22Rv1 (cell line): ENCODE measurements at regions not wholly inside any gene's neighbourhood (a gene's known extent, or its start where the extent isn't known, plus 50 kb on each side); places are given as distances from the start of the nearest gene placed in this dataset.

ENCODE experiments used
- H3K27ac ChIP-seq: fragments of 450-650 bp; 2 replicates; pipeline ENCODE4 v1.5.1; 2017
- CTCF ChIP-seq: fragments of 450-650 bp; IDR thresholded peaks from 2 replicates; pipeline ENCODE4 v1.5.1; 2017; ENCODE audit warnings: mild to moderate bottlenecking
- ZFX ChIP-seq: fragments of 450-650 bp; IDR thresholded peaks from 2 replicates; pipeline ENCODE4 v1.6.1; 2017; ENCODE audit warnings: antibody characterized with exemption, borderline replicate concordance

DNA sequence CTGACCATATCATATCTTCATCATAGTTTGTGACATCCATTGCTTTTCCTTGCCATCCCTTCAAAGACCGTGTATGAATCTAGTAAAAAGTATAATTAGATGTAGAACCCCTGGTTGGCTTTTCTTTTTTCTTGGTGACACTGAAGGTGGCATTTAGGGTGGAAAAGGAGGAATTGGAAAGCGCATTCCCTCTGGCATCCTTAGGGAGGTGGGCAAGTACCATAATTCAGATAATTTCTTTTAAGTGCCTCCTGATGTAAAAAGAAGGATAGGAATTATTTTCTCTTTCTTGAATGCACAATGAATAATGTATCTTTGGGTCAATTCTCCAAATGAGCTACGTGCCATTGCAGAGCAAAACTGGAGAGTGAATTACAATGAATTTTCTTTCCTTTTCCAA, 73.2 kb upstream of the SMARCA2 start:
- H3K27ac ChIP-seq, result no peak overlapping the region
- no peak for TF ChIP-seq CTCF
- TF ChIP-seq ZFX, result no peak

DNA sequence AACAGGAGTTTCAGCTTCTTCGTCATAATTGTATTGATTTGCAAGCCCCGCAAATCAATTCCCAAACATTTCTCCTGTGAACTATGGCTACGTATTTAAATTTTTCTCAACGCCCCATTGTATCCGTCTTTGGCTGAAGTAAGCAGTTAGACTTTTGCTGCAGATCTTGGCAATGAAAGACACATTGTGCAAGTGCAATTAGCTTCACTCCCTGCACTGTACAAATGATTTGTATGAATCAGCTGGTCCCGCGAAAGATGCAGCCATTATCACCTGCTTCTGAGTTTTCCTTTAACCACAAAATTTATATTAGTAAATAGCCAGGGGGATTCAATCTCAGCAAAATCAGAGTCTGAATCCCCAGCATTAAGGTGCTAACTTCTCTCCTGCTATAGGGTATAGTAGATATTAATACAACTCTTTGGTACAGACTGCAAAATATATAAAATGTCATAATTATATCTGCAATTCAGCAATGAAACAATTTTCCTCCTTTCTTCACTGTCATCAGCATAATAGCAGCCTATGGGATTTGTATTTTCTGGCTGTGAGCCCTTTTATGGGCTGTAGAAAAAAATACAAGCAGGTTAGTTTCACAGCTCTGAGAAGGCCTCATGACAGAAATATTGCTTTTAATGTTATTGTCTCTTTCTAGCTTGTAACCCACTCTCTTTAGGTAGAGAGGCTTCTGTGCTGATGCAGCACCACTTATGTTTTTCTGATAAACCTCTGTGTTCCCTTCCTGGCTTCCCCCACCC, 68.4 kb upstream of the SMARCA2 start:
- TF ChIP-seq ZFX, result no peak
- TF ChIP-seq CTCF, result no peak
- no peak overlapping the region for H3K27ac ChIP-seq

- H3K27ac ChIP-seq, result no peak overlapping the region
- TF ChIP-seq CTCF (no peak), ZFX (no peak)
Measured at GRCh38 chr9:1947438-1947837, 67.7 kb upstream of the SMARCA2 start.

DNA sequence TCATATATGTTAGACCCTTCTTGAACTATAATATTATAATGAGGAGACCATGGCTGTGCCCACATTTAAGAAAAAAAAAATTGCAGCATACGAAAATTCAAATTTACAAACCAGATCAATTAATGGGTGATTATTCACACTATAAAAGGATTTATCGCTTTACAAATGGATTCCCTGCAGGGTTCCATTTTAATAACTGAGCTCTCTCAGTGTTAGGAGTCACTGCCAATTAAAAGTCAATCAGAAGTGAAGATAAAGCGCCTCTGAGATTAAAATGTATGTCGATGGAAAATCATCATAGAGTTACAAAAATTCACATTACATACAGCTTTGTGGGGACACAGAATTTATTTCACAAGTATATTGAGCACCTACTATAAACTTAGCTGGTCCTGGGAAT, 66.6 kb upstream of the SMARCA2 start:
- H3K27ac ChIP-seq, result no peak overlapping the region
- TF ChIP-seq CTCF (no peak), ZFX (no peak)

GRCh38 chr9:1951446-1951845, 63.7 kb upstream of the SMARCA2 start:
- no peak for TF ChIP-seq CTCF
- no peak for TF ChIP-seq ZFX
- H3K27ac ChIP-seq, result no peak overlapping the region

GRCh38 chr9:1952001-1952400, 63.1 kb upstream of the SMARCA2 start:
- H3K27ac ChIP-seq, result no peak overlapping the region
- TF ChIP-seq ZFX, result no peak
- no peak for TF ChIP-seq CTCF

DNA sequence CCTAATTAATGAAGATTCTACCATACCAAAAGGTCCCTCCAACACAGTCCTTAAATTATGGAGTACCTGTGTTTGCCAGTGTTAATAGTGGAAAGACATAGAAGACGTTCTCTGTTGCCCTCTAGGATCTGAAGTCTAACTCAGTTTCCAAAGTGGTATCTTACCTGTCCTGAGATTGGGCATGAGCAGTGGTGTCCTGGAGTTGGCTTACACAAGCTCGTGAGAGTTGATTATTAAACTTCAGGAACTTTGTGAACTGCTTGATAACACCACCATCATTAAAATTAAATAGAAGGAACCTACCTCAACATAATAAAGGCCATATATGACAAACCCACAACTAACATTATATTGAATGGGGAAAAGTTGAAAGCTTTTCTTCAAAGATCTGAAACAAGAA, 60.9 kb upstream of the SMARCA2 start:
- TF ChIP-seq ZFX (no peak), CTCF (no peak)
- H3K27ac ChIP-seq, result no peak overlapping the region
